ENCODE measurements at regions not wholly inside any gene's neighbourhood (a gene's known extent, or its start where the extent isn't known, plus 50 kb on each side); places are given as distances from the start of the nearest gene placed in this dataset.

- DNase-seq (ENCODE audit: low read depth), result no peak
- TF ChIP-seq CTCF (conservative IDR thresholded peaks at IDR 0.05; ENCODE audit: low read depth, low read length), result no peak
- no peak overlapping the region for H3K4me3 ChIP-seq (ENCODE audit: low read length)
Measured at GRCh38 chr7:81430150-81430549, 339.7 kb downstream of the HGF start.

- no peak for DNase-seq (ENCODE audit: low read depth)
- TF ChIP-seq CTCF (conservative IDR thresholded peaks at IDR 0.05; ENCODE audit: low read depth, low read length), result no peak
- no peak overlapping the region for H3K4me3 ChIP-seq (ENCODE audit: low read length)
Measured at GRCh38 chr7:81427461-81427860, 342.4 kb downstream of the HGF start.

DNA sequence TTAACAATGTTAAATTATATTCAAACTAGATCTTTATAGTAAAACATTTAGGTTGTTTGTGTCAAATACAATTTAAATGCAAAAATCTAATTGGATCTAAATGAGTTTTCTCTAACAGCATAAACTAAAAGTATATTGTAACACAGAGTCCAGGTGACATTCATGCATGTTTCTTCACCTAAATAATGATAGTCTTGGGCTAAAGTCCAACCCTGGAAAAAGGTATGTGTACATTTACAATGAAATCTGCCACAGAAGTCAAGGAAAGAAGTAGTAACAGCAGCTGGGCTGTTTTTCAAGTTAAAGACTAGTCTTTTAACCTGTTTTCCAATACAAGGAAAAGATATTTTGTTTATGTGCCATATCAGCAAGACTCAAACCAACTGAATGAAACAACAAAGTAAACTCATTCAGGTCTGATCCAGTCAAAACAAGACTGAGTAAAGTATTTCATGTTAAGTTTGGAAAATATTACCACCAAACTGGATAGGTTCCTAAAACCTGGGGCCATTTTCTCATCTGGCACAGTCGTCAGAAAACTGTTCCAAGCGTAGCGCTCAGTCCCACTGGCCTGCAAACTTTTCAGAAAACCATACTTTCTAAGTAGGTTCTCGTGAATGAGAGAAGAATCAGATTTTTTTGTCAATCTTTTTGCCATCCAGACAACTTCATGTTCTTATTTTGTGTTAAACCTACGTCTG lies 349.2 kb downstream of the HGF start:
- TF ChIP-seq CTCF (conservative IDR thresholded peaks at IDR 0.05; ENCODE audit: low read depth, low read length), result no peak
- DNase-seq (ENCODE audit: low read depth), result no peak
- no peak overlapping the region for H3K4me3 ChIP-seq (ENCODE audit: low read length)

- DNase-seq (ENCODE audit: low read depth), result no peak
- no peak for TF ChIP-seq CTCF (conservative IDR thresholded peaks at IDR 0.05; ENCODE audit: low read depth, low read length)
- H3K4me3 ChIP-seq (ENCODE audit: low read length), result no peak overlapping the region
Measured at GRCh38 chr7:81419731-81420130, 350.1 kb downstream of the HGF start.

GRCh38 chr7:81416659-81417058 lies 353.2 kb downstream of the HGF start:
- TF ChIP-seq CTCF (conservative IDR thresholded peaks at IDR 0.05; ENCODE audit: low read depth, low read length), result no peak
- DNase-seq (ENCODE audit: low read depth), result no peak
- no peak overlapping the region for H3K4me3 ChIP-seq (ENCODE audit: low read length)

- TF ChIP-seq CTCF (conservative IDR thresholded peaks at IDR 0.05; ENCODE audit: low read depth, low read length), result no peak
- no peak for DNase-seq (ENCODE audit: low read depth)
Measured at GRCh38 chr7:81415181-81415580, 354.7 kb downstream of the HGF start.

GRCh38 chr7:81414411-81414810 lies 355.4 kb downstream of the HGF start:
- no peak for TF ChIP-seq CTCF (conservative IDR thresholded peaks at IDR 0.05; ENCODE audit: low read depth, low read length)
- no peak overlapping the region for H3K4me3 ChIP-seq (ENCODE audit: low read length)
- no peak for DNase-seq (ENCODE audit: low read depth)

More at GRCh38 chr7:81415181-81415580, 354.7 kb downstream of the HGF start:
- no peak overlapping the region for H3K4me3 ChIP-seq (ENCODE audit: low read length)

Measured in retinal pigment epithelial cell (primary cell).